HCT116 (cell line): ENCODE measurements at regions not wholly inside any gene's neighbourhood (a gene's known extent, or its start where the extent isn't known, plus 50 kb on each side); places are given as distances from the start of the nearest gene placed in this dataset.
"Not testable (repeated sequence)": the region's sequence is repeated elsewhere in the genome, so short reads cannot be mapped to it uniquely, and the experiment has no call there.

Source experiments
- CEBPB ChIP-seq: IDR thresholded peaks from 2 replicates; pipeline ENCODE4 v1.6.1; 2012; ENCODE audit warnings: low read depth
- CTCF ChIP-seq, 3 experiments: fragments of 200-600 bp in 1 of 3; sonication (generic) in 1 of 3; IDR thresholded peaks in 2 of 3; conservative IDR thresholded peaks in 1 of 3; 2 replicates each; pipeline ENCODE4 v1.5.1; 2012 to 2017; ENCODE audit warnings: low read depth in 2 of 3, low read length in 2 of 3, antibody characterized with exemption in 1 of 3, borderline replicate concordance in 1 of 3, control low read depth in 1 of 3, mild to moderate bottlenecking in 1 of 3, mixed read lengths in 1 of 3, mixed run types in 1 of 3, moderate library complexity in 1 of 3; ENCODE audit not compliant: insufficient read depth in 1 of 3
- EGR1 ChIP-seq: IDR thresholded peaks from 2 replicates; pipeline ENCODE4 v1.6.1; 2012; ENCODE audit warnings: low read depth
- MAX ChIP-seq: IDR thresholded peaks from 2 replicates; pipeline ENCODE4 v1.6.1; 2012
- POLR2A ChIP-seq: IDR thresholded peaks from 2 replicates; pipeline ENCODE4 v1.7.0; 2011; ENCODE audit warnings: borderline replicate concordance; ENCODE audit not compliant: insufficient read depth, insufficient read length; ENCODE audit errors: extremely low read depth
- RAD21 ChIP-seq: IDR thresholded peaks from 2 replicates; pipeline ENCODE4 v1.6.1; 2012; ENCODE audit warnings: low read depth, mild to moderate bottlenecking
- YY1 ChIP-seq: IDR thresholded peaks from 2 replicates; pipeline ENCODE4 v1.6.1; 2011; ENCODE audit warnings: low read length, low read depth, moderate library complexity, mild to moderate bottlenecking; ENCODE audit not compliant: insufficient replicate concordance; ENCODE audit errors: extremely low read depth
- ZFX ChIP-seq: fragments of 450-650 bp; IDR thresholded peaks from 2 replicates; pipeline ENCODE4 v1.6.1; 2017
- ZNF274 ChIP-seq: fragments of 200-500 bp; sonication (Bioruptor generic); IDR thresholded peaks from 2 replicates; pipeline ENCODE4 v1.6.1; 2014; ENCODE audit warnings: mild to moderate bottlenecking, low read depth, low read length, inconsistent platforms
- TF ChIP-seq, protein P1 (sequence below): IDR thresholded peaks from 2 replicates; pipeline ENCODE4 v1.6.1; 2012; ENCODE audit warnings: low read depth

DNA sequence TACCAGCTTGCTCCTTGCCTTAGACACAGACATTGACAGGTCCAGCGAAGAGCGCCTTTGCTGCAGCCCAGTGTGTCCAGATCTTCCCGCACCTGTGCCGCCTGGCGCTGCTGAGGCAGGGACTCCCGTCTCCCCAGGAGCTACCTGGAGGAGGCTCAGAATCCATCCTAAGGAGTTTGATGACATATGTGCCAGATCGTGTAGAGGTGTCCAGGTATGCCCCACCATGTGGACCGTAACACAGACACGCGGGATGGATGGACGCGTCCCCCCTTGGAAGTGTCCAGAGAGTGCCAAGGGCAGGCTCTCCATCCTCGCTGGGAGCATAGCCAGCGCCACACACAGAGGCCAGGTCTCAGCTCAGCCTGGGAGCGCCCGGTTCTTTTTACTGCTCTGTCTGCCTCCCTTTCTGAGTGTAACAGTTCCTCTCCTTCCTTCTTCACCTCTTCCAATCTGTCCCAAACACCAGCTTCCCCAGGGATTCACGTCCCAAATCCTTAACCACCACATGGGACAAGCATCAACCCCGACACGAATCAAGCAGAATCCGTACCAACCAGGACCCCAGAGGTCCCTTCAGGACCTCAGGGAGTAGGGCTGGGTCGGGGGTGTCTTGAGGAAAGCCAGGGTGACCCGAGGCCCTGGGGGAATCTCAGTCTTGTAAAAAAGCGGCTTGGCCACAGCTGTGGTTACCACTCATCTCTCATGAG lies 126.7 kb downstream of the GOLGA8T start:
- not testable (repeated sequence) for TF ChIP-seq POLR2A; CTCF (IDR thresholded peaks at IDR 0.05 in 2 of 3, conservative IDR thresholded peaks at IDR 0.05 in 1 of 3; ENCODE audit: borderline replicate concordance in 1 of 3, insufficient read depth in 1 of 3, low read depth in 2 of 3, low read length in 2 of 3); MAX; EGR1; RAD21; CEBPB; ZFX; ZNF274; YY1
- TF ChIP-seq, protein P1, sequence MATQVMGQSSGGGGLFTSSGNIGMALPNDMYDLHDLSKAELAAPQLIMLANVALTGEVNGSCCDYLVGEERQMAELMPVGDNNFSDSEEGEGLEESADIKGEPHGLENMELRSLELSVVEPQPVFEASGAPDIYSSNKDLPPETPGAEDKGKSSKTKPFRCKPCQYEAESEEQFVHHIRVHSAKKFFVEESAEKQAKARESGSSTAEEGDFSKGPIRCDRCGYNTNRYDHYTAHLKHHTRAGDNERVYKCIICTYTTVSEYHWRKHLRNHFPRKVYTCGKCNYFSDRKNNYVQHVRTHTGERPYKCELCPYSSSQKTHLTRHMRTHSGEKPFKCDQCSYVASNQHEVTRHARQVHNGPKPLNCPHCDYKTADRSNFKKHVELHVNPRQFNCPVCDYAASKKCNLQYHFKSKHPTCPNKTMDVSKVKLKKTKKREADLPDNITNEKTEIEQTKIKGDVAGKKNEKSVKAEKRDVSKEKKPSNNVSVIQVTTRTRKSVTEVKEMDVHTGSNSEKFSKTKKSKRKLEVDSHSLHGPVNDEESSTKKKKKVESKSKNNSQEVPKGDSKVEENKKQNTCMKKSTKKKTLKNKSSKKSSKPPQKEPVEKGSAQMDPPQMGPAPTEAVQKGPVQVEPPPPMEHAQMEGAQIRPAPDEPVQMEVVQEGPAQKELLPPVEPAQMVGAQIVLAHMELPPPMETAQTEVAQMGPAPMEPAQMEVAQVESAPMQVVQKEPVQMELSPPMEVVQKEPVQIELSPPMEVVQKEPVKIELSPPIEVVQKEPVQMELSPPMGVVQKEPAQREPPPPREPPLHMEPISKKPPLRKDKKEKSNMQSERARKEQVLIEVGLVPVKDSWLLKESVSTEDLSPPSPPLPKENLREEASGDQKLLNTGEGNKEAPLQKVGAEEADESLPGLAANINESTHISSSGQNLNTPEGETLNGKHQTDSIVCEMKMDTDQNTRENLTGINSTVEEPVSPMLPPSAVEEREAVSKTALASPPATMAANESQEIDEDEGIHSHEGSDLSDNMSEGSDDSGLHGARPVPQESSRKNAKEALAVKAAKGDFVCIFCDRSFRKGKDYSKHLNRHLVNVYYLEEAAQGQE: not testable (repeated sequence)
